ENCODE measurements at regions not wholly inside any gene's neighbourhood (a gene's known extent, or its start where the extent isn't known, plus 50 kb on each side); places are given as distances from the start of the nearest gene placed in this dataset.

DNA sequence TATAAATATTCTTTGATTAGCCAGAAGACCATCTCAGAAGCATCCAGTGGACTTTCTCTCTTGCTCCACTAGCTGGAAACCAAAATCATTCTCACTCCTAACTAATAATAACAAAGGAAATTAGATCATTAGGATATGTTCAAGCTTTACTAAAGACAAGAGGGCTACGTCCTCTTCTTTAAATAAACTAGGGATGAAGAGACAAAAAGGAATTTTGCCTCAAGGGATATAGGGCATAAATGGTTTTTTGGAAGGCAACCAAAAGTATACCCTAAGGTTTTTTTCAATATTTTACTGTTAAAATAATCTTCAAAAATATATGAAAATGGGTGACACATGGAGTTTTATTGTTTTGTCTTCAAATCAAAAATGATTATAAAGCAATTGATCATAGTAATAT, 745.8 kb downstream of the MRPL39 start:
- DNase-seq, result no peak

DNA sequence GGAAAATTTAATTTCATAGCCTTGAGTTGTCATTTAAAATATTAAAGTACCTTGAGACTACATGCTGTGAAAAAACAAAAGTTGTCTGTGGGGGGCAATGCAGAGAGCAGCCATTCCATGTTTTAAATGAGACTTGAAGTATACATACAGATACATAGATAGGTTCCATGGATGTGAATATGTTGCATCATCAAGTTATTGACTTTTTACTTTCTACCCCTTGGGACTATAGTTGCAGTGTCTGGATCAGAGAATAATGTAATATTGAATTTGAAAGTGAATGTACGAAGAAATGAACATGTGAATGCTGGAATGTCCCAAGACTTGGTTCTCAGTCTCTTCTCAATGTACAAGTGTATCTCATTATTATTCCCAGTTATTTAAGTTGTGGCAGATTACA, 751.0 kb downstream of the MRPL39 start:
- no peak for DNase-seq

GRCh38 chr21:24852610-24853195, 754.6 kb downstream of the MRPL39 start:
- no peak for DNase-seq

DNA sequence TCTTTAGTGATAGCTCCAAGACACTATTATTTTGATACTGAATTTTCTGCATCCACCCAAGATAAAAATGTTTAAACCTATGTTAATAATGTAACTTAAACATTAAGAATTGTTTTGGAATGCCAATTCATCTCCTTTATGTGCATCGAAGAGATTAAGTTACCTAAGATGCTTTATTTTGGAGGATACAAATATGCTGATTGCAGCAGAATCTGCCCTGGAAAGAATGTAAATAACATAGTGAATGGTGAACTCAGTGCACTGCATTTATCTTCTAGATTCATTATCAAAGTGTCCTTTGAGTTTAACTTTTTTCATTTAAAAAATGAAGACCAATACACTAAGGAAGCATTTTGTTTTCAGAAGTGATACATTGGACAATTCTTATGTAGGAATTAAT, 757.2 kb downstream of the MRPL39 start:
- DNase-seq, result no peak

- no peak for DNase-seq
Observed at GRCh38 chr21:24844671-24845070, 762.6 kb downstream of the MRPL39 start.

GRCh38 chr21:24840287-24840686, 767.0 kb downstream of the MRPL39 start:
- no peak for DNase-seq

DNA sequence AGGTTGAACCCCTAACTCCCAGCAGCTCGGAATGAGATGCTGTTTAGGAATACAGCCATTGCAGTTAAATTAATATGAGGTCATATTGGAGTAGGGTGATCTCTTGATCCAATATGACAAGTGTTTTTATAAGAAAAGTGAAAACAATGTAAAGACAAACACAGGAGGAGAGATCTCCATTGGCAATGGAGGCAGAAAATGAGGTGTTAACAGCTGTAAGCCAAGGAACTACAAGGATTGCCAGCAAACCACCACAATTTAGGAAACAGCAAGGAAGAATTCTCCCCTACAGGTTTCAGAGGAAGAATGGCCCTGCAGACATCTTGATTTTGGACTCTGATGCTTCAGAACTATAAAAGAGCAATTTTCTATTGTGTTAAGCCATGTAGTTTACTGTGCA, 774.3 kb downstream of the MRPL39 start:
- DNase-seq, result no peak

GRCh38 chr21:24829397-24829796, 777.9 kb downstream of the MRPL39 start:
- no peak for DNase-seq

DNA sequence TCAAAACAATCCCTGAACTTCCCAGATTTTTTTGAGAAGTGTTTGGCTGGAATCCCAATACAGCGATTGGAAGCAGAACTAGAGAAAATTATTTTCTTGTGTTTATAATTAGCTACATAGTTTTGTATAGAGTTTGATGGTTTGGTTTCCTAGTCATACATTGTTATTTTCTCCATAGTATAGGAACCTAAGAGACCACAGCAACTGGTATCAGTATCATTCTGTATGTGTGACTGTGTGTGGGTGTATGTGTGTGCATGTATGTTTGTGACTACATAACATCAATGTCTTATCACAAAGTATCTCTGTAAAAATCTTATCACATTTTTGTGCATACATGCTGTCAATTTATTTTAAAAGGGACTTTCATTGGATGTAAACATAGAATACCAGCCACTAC, 780.5 kb downstream of the MRPL39 start:
- no peak for DNase-seq

GRCh38 chr21:24825348-24825747, 781.9 kb downstream of the MRPL39 start:
- DNase-seq, result no peak

- no peak for DNase-seq
Observed at GRCh38 chr21:24824209-24824608, 783.1 kb downstream of the MRPL39 start.

DNA sequence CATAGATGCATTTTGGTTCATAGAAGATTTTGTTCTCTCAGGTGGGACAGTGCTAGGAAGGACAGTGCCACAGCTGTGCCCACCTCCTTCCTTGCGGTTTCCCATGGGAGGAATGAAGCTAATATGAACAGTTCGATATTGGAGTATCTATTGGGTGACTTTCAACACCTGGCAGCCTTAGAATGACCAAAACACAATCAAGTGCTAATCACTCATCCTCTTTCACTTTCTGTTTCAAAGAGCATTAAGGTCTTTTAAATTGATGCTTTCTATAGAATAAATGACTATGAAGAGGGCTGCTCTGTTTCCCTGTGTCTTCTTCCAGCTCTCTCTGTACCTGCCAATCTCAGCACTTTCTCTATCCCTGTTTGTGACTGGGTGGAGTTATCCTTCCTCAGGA, 784.0 kb downstream of the MRPL39 start:
- DNase-seq, result no peak

- DNase-seq, result no peak
Observed at GRCh38 chr21:24785033-24785432, 822.2 kb downstream of the MRPL39 start.

- DNase-seq, result no peak
Observed at GRCh38 chr21:24781146-24781545, 826.1 kb downstream of the MRPL39 start.

DNA sequence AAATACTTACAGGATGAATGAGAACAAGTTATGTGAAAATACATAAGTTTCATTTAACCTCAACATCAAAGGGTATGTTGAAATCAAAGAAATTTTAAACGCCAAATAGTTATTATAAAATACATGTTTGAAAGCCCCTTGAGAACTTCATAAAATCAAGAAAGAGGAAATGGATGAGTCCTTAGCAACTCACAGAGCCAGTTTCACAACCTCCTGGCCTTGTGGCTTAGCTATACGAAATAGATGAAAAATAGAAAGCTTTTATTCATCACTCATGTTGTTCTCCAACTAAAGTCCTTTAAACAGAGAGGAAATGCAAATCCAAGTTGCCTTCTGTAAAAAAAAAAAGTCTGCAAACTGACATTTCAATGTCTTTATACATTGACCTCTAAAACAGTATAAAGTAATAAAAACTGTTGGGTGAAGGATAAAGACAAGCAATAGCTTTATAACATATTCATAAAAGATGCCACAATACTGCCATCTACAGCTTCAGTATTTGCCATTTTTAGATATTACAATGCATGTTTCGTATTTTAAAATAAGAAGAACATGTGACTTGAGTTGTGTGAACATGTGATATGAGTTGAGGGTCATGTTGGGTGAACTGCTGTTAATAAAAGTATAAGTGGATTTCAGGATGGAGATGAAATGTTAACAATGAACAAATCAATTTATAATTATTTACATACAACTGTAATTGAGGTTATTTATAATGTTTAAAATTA, 847.8 kb downstream of the MRPL39 start:
- DNase-seq, result no peak

GRCh38 chr21:24738063-24738462, 869.2 kb downstream of the MRPL39 start:
- DNase-seq, result no peak

- no peak for DNase-seq
Observed at GRCh38 chr21:24737296-24737850, 869.9 kb downstream of the MRPL39 start.

DNA sequence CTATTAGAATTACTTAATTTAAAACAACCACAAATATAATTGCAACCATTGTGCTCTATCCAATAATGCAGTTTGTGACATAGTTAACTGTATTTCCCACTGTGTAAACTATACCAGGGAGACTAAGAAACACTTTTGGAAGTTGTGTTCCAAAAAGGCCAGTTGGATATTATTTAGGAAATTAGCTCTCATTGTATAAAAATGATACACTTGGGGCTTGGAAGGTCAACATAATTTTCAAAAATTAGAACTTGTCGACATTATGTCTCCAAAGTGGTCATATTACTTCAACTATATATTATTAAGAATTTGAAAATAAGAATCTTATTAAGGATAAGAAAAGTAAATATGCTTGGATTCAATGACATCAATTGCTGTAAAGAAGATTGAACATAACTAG, 876.6 kb downstream of the MRPL39 start:
- no peak for DNase-seq

DNA sequence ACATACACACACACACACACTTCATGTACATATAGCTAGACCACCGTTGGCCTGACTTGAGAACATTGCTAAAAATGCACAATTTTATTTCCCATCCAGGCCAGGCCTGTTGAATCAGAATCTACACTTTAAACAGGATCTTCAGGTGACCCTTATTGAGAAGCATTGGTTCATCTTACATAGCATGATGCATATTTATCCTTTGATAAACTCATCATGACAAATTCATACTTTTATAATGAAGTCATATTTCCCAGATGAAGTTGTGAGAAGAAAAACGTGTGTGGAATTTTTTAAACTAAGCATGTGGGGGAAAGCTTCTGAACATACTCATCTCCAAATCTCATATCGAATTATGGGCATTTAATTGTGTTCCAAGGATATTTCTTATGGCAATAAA, 877.7 kb downstream of the MRPL39 start:
- DNase-seq, result no peak

DNA sequence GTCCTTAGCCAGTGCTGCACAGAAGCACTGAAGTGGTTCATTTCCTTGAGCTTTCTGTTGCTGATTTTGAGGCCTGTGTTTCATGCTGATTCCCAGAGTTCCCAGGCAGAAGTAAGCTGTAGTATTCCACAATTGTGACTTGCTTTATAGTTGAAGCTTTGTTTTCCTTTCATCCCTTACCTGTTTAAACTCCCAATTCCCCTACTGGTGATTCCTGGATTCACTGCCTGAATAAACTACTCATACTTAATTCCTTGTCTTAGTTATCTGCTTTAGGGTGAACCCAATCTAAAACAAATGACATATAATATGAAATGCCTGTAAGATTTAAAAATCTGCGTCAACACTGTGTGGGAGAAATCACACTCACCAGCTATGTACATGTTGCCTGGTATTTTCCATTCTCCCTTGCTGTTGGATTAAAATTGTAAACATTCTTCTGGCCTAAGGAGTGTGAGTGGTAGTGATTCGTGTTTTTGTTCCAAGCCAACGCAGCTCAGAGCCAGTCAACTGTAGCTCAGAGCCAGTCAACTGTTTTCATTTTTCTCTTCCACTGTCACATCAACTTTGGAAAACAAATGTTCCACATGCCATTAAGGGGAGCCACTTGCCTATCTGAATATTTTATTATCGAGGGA, 879.4 kb downstream of the MRPL39 start:
- no peak for DNase-seq

- DNase-seq, result no peak
Observed at GRCh38 chr21:24716281-24716918, 890.9 kb downstream of the MRPL39 start.

GRCh38 chr21:24714646-24715200, 892.6 kb downstream of the MRPL39 start:
- no peak for DNase-seq

DNA sequence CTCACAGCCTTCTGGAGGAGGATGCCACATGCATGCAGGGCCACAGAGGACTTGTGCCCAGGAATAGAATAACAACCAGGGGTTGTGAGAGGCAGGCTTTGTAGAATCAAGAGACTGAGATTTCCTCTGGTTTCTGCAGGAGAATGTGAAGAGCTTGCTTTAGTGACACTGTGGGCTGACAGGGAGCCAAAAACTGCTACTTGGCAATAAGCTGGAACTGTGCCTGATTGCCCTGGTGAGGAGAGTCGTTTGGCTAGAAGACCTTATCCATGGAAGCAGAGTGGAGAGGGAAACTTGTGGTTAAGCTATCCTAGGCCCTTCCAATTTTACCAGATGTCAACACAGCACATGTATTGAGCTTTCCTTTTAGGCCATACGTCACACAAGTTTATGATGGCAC, 902.1 kb downstream of the MRPL39 start:
- DNase-seq, result no peak
